H1 (cell line): ENCODE measurements at regions not wholly inside any gene's neighbourhood (a gene's known extent, or its start where the extent isn't known, plus 50 kb on each side); places are given as distances from the start of the nearest gene placed in this dataset.

ENCODE experiments used
- CTCF ChIA-PET: fragments of 300-600 bp; sonication (Branson Sonifier 250); formaldehyde crosslinking; loops from one replicate; lab custom pipeline; 2021; ENCODE audit not compliant: partially characterized antibody; lab: Charles Lee
- POLR2A ChIA-PET: fragments of 300-600 bp; sonication (Branson Sonifier 250); formaldehyde crosslinking; loops from one replicate; lab custom pipeline; 2021; ENCODE audit warnings: inconsistent platforms; ENCODE audit not compliant: partially characterized antibody; lab: Charles Lee
- DNase-seq, 2 experiments: peaks; one replicate each; pipeline versions ENCODE4 v3.0.0 to v3.0.0-alpha.2; 2010 to 2022; ENCODE audit warnings: low spot score in 2 of 2, low read depth in 1 of 2, mixed read lengths in 1 of 2
- FAIRE-seq: peaks from 2 replicates; lab custom pipeline; 2011; peaks lifted over from hg19 to GRCh38; lab: Jason Lieb, UNC
- H2AFZ ChIP-seq: 2 replicates; pipeline ENCODE4 v1.8.1; 2012; ENCODE audit warnings: low read length, inconsistent platforms
- H2AK5ac ChIP-seq: 2 replicates; pipeline ENCODE4 v1.6.1; 2013; ENCODE audit warnings: low read depth, low read length
- H2BK120ac ChIP-seq: replicated peaks from 2 replicates; pipeline ENCODE3; 2013; ENCODE audit warnings: low read depth, low read length, inconsistent platforms
- H2BK12ac ChIP-seq: 2 replicates; pipeline ENCODE4 v1.6.1; 2013; ENCODE audit warnings: low read depth, low read length
- H2BK15ac ChIP-seq: 2 replicates; pipeline ENCODE4 v1.6.1; 2013; ENCODE audit warnings: low read length
- H2BK20ac ChIP-seq: 2 replicates; pipeline ENCODE4 v1.6.1; 2013; ENCODE audit warnings: low read length
- H2BK5ac ChIP-seq: 2 replicates; pipeline ENCODE4 v1.6.1; 2013; ENCODE audit warnings: low read depth, low read length
- H3K14ac ChIP-seq: 2 replicates; pipeline ENCODE4 v1.6.1; 2013; ENCODE audit warnings: inconsistent platforms; ENCODE audit not compliant: insufficient read length
- H3K18ac ChIP-seq: 2 replicates; pipeline ENCODE4 v1.6.1; 2013; ENCODE audit warnings: low read length; ENCODE audit errors: extremely low read depth
- H3K23ac ChIP-seq: 2 replicates; pipeline ENCODE4 v1.6.1; 2013; ENCODE audit warnings: inconsistent platforms; ENCODE audit not compliant: insufficient read length
- H3K23me2 ChIP-seq: 2 replicates; pipeline ENCODE4 v1.6.1; 2013; ENCODE audit warnings: low read depth, low read length
- H3K27ac ChIP-seq: 2 replicates; pipeline ENCODE4 v1.6.1; 2011; ENCODE audit warnings: low read depth, low read length, inconsistent platforms
- H3K27me3 ChIP-seq, 4 experiments: replicated peaks in 1 of 4; 1 replicate in 1 of 4; 2 replicates in 3 of 4; pipeline versions ENCODE4 v1.6.1 to v1.8.1; 2011 to 2013; ENCODE audit warnings: low read length in 3 of 4, mild to moderate bottlenecking in 3 of 4, inconsistent platforms in 2 of 4, mixed read lengths in 2 of 4, moderate library complexity in 1 of 4; ENCODE audit not compliant: control insufficient read depth in 3 of 4, insufficient read depth in 3 of 4; ENCODE audit errors: extremely low read depth in 1 of 4
- H3K36me3 ChIP-seq, 4 experiments: 2 replicates each; pipeline versions ENCODE4 v1.6.1 to v1.8.1; 2011 to 2013; ENCODE audit warnings: mild to moderate bottlenecking in 4 of 4, low read length in 3 of 4, moderate library complexity in 2 of 4, control low read depth in 1 of 4, inconsistent platforms in 1 of 4; ENCODE audit not compliant: insufficient read depth in 4 of 4, control insufficient read depth in 2 of 4
- H3K4ac ChIP-seq: replicated peaks from 2 replicates; pipeline ENCODE3; 2013; ENCODE audit warnings: low read length, low read depth, mixed read lengths, inconsistent platforms; ENCODE audit not compliant: insufficient read length
- H3K4me1 ChIP-seq, 4 experiments: replicated peaks in 1 of 4; 1 replicate in 1 of 4; 2 replicates in 3 of 4; pipeline versions ENCODE4 v1.6.1 to v1.8.1; 2011 to 2013; ENCODE audit warnings: low read length in 3 of 4, inconsistent platforms in 2 of 4, mixed read lengths in 1 of 4; ENCODE audit not compliant: insufficient read depth in 4 of 4, control insufficient read depth in 3 of 4
- H3K4me2 ChIP-seq, 2 experiments: 2 replicates each; pipeline versions ENCODE4 v1.6.1 to v1.8.1; 2011 to 2013; ENCODE audit warnings: low read depth in 2 of 2, low read length in 2 of 2, control low read depth in 1 of 2, inconsistent platforms in 1 of 2, mild to moderate bottlenecking in 1 of 2; ENCODE audit not compliant: insufficient read depth in 1 of 2
- H3K4me3 ChIP-seq, 4 experiments: fragments of 200-600, 300-600 bp in 1 of 4; sonication (generic), shearing (Covaris generic), sonication (Bioruptor Twin) in 1 of 4; 2 replicates each; pipeline versions ENCODE4 v1.5.1 to v1.8.1; 2011 to 2016; ENCODE audit warnings: low read length in 4 of 4, low read depth in 3 of 4, control low read depth in 2 of 4, inconsistent platforms in 2 of 4, mild to moderate bottlenecking in 2 of 4, mixed read lengths in 1 of 4, moderate library complexity in 1 of 4; ENCODE audit not compliant: insufficient read depth in 2 of 4; ENCODE audit errors: extremely low read depth in 1 of 4
- H3K56ac ChIP-seq: replicated peaks from 2 replicates; pipeline ENCODE3; 2013; ENCODE audit warnings: low read depth, mild to moderate bottlenecking, mixed read lengths, low read length, inconsistent platforms; ENCODE audit not compliant: insufficient read length
- H3K79me1 ChIP-seq: 2 replicates; pipeline ENCODE4 v1.6.1; 2013; ENCODE audit warnings: low read depth, low read length, control low read depth
- H3K79me2 ChIP-seq, 2 experiments: 2 replicates each; pipeline versions ENCODE4 v1.6.1 to v1.8.1; 2012 to 2013; ENCODE audit warnings: low read length in 2 of 2, mild to moderate bottlenecking in 2 of 2, inconsistent platforms in 1 of 2; ENCODE audit not compliant: insufficient read depth in 2 of 2, control insufficient read depth in 1 of 2
- H3K9ac ChIP-seq, 4 experiments: replicated peaks in 1 of 4; 1 replicate in 1 of 4; 2 replicates in 3 of 4; pipeline versions ENCODE4 v1.6.1 to v1.8.1; 2011 to 2013; ENCODE audit warnings: low read depth in 3 of 4, low read length in 3 of 4, control low read depth in 2 of 4, mild to moderate bottlenecking in 2 of 4, moderate library complexity in 2 of 4, inconsistent platforms in 1 of 4; ENCODE audit errors: extremely low read depth in 1 of 4
- H3K9me3 ChIP-seq, 2 experiments: 2 replicates each; pipeline versions ENCODE4 v1.6.1 to v1.8.1; 2012 to 2013; ENCODE audit warnings: mild to moderate bottlenecking in 2 of 2, moderate library complexity in 2 of 2, control low read depth in 1 of 2, inconsistent platforms in 1 of 2, low read depth in 1 of 2, low read length in 1 of 2, mixed read lengths in 1 of 2; ENCODE audit not compliant: insufficient read depth in 2 of 2
- H4K20me1 ChIP-seq, 2 experiments: replicated peaks in 1 of 2; 2 replicates each; pipeline versions ENCODE3 to v1.8.1; 2011 to 2013; ENCODE audit warnings: inconsistent platforms in 2 of 2, low read length in 2 of 2, mild to moderate bottlenecking in 1 of 2; ENCODE audit not compliant: insufficient read depth in 2 of 2, control insufficient read depth in 1 of 2
- H4K5ac ChIP-seq: 2 replicates; pipeline ENCODE4 v1.6.1; 2013; ENCODE audit warnings: low read length, low read depth, mixed read lengths, inconsistent platforms; ENCODE audit not compliant: insufficient read length
- H4K8ac ChIP-seq: 2 replicates; pipeline ENCODE4 v1.8.0; 2013; ENCODE audit warnings: mild to moderate bottlenecking, moderate library complexity, low read length, inconsistent platforms; ENCODE audit not compliant: insufficient read depth; ENCODE audit errors: extremely low read depth
- H4K91ac ChIP-seq: replicated peaks from 2 replicates; pipeline ENCODE3; 2013; ENCODE audit warnings: low read length, mixed read lengths, inconsistent platforms; ENCODE audit not compliant: insufficient read length
- KDM4A ChIP-seq: IDR thresholded peaks from one replicate; pipeline ENCODE4 v1.7.1; 2012; ENCODE audit warnings: low read depth, mild to moderate bottlenecking, moderate library complexity, low read length, inconsistent platforms; ENCODE audit not compliant: severe bottlenecking
- RAD21 ChIP-seq, 2 experiments: IDR thresholded peaks in 1 of 2; conservative IDR thresholded peaks in 1 of 2; 2 replicates each; pipeline ENCODE4 v1.6.1; 2011; ENCODE audit warnings: low read depth in 2 of 2, low read length in 2 of 2, improper control_type of control experiment in 1 of 2, inconsistent platforms in 1 of 2, mild to moderate bottlenecking in 1 of 2, moderate library complexity in 1 of 2
- SAP30 ChIP-seq: fragments of 300-600 bp; sonication (generic); IDR thresholded peaks from 2 replicates; pipeline ENCODE4 v1.7.1; 2012; ENCODE audit warnings: low read length, moderate library complexity, mild to moderate bottlenecking, inconsistent platforms; ENCODE audit not compliant: insufficient read depth, insufficient replicate concordance
- ZNF274 ChIP-seq: IDR thresholded peaks from 2 replicates; pipeline ENCODE4 v1.7.0; 2012; ENCODE audit warnings: low read length, borderline replicate concordance; ENCODE audit errors: extremely low read depth
- WGBS, 2 experiments: shearing (Covaris generic) in 1 of 2; methylation state at CpG; one replicate each; pipeline versions ENCODE4 v1.1.6 to v1.1.7; 2013 to 2015; ENCODE audit warnings: low lambda C conversion rate in 2 of 2, mixed read lengths in 2 of 2, inconsistent platforms in 1 of 2, low coverage in 1 of 2, missing lambda C conversion rate in 1 of 2; ENCODE audit not compliant: insufficient replicate concordance in 2 of 2, insufficient coverage in 1 of 2, insufficient read length in 1 of 2; ENCODE audit errors: extremely low coverage in 1 of 2, missing lambda C conversion rate in 1 of 2; 5-methylcytosine and 5-hydroxymethylcytosine counted together
- TF ChIP-seq, protein P1 (sequence below), 3 experiments: IDR thresholded peaks; 1 replicate in 2 of 3; 2 replicates in 1 of 3; pipeline versions ENCODE4 v1.5.1 to v1.6.1; 2011; ENCODE audit warnings: low read length in 3 of 3, mild to moderate bottlenecking in 3 of 3, inconsistent platforms in 2 of 3, low read depth in 1 of 3, moderate library complexity in 1 of 3; ENCODE audit not compliant: insufficient read depth in 1 of 3; ENCODE audit errors: control extremely low read depth in 1 of 3

DNA sequence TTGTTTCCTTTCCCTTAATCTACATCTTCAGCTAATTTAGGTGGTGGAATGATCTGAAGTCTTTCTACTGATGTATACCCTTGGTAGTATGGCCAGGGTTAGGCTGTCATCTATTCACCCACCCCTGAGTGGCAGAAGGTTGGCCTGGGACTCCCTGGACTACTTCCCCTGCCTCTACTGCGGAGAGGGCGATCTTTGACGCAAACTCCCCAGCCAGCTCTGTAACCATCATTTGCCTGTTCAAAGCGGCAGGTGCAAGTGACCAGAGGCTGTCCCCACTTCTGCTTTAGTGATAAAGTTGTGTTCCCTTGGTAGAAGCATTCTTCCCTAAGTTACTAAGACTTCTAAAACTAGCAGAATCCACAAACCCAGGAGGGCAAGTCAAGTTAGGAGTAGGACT lies 70.8 kb upstream of the UNC5B start:
- Histone ChIP-seq H4K20me1 (no peaks in the 10 kb centered on the region), H2BK15ac (no peak overlapping the region), H3K27ac (no peak overlapping the region), H3K23me2 (no peaks in the 10 kb centered on the region), H3K18ac (no peak overlapping the region), H2BK5ac (no peak overlapping the region), H3K4ac (no peak overlapping the region), H3K36me3 (no peaks in the 10 kb centered on the region), H3K9ac (no peak overlapping the region), H3K14ac (no peak overlapping the region), H3K4me1 (peaks cover 0 to 2% (median under 1%) of the 10 kb centered on the region in 4 experiments; a peak in 4 of 7 replicates), H3K4me2 (no peak overlapping the region), H2BK20ac (no peak overlapping the region), H3K79me1 (no peaks in the 10 kb centered on the region), H2AK5ac (no peak overlapping the region), H4K91ac (no peak overlapping the region), H3K9me3 (no peaks in the 10 kb centered on the region), H2BK120ac (no peak overlapping the region), H3K23ac (no peak overlapping the region), H3K56ac (no peak overlapping the region), H4K5ac (no peak overlapping the region), H4K8ac (no peak overlapping the region), H3K79me2 (no peaks in the 10 kb centered on the region), H3K27me3 (peaks cover 0 to 2% (median 0%) of the 10 kb centered on the region in 4 experiments; a peak in 1 of 7 replicates), H3K4me3 (no peak overlapping the region), H2AFZ (no peak overlapping the region), H2BK12ac (no peak overlapping the region)
- FAIRE-seq (no peak), DNase-seq (no peak)
- ChIA-PET CTCF (interaction anchor here (1.0 to 3.0 kb wide), 3 partner anchors 9 to 66 kb away, joined by 4 to 12 read pairs (median 5); no protein-coding TSS in a partner anchor), POLR2A (no interaction called here)
- TF ChIP-seq RAD21 (IDR thresholded peaks at IDR 0.05 in 1 of 2, conservative IDR thresholded peaks at IDR 0.05 in 1 of 2; ENCODE audit: low read depth in 2 of 2, low read length in 2 of 2): no peak
- no peak for TF ChIP-seq SAP30
- TF ChIP-seq, protein P1, sequence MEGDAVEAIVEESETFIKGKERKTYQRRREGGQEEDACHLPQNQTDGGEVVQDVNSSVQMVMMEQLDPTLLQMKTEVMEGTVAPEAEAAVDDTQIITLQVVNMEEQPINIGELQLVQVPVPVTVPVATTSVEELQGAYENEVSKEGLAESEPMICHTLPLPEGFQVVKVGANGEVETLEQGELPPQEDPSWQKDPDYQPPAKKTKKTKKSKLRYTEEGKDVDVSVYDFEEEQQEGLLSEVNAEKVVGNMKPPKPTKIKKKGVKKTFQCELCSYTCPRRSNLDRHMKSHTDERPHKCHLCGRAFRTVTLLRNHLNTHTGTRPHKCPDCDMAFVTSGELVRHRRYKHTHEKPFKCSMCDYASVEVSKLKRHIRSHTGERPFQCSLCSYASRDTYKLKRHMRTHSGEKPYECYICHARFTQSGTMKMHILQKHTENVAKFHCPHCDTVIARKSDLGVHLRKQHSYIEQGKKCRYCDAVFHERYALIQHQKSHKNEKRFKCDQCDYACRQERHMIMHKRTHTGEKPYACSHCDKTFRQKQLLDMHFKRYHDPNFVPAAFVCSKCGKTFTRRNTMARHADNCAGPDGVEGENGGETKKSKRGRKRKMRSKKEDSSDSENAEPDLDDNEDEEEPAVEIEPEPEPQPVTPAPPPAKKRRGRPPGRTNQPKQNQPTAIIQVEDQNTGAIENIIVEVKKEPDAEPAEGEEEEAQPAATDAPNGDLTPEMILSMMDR (IDR thresholded peaks at IDR 0.05; ENCODE audit: control extremely low read depth in 1 of 3, insufficient read depth in 1 of 3, low read depth in 1 of 3, low read length in 3 of 3): no peak
- TF ChIP-seq ZNF274: no peak
- TF ChIP-seq KDM4A: no peak
- WGBS, 2 experiments: 94% methylated on average over 4 of the region's 4 CpGs; no CpG with 5 or more reads in 1 of the 2 experiments
